HG03159 (cell line): ENCODE measurements at regions not wholly inside any gene's neighbourhood (a gene's known extent, or its start where the extent isn't known, plus 50 kb on each side); places are given as distances from the start of the nearest gene placed in this dataset.
"Not testable (repeated sequence)": the region's sequence is repeated elsewhere in the genome, so short reads cannot be mapped to it uniquely, and the experiment has no call there.

ENCODE experiments used
- ATAC-seq: cut with Tn5 transposase; IDR thresholded peaks from one replicate; pipeline ENCODE4 v1.9.1; 2021; ENCODE audit warnings: mild to moderate bottlenecking, moderate library complexity; ENCODE audit not compliant: unreplicated experiment

- ATAC-seq = no peak
Observed at GRCh38 chr4:66750273-66750672, 795.0 kb downstream of the CENPC start.

DNA sequence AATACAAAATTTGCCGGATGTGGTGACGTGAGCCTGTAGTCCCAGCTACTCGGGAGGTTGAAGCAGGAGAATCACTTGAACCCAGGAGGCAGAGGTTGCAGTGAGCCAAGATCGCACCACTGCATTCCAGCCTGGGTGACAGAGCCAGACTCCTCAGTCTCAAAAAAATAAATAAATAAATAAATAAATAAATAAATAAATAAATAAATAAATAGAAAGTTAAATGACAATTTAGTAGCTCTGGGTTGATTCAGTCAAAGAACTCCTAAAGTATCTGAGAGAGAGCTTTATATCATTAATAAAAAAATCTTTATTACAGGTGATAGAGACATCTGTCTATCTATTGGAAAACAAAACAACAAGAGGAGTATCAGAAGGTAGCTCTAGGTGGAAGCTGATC is 798.4 kb downstream of the CENPC start:
- not testable (repeated sequence) for ATAC-seq

GRCh38 chr4:66741081-66741480 is 804.2 kb downstream of the CENPC start:
- ATAC-seq = no peak

GRCh38 chr4:66736606-66737005 is 808.7 kb downstream of the CENPC start:
- no peak for ATAC-seq

- no peak for ATAC-seq
Observed at GRCh38 chr4:66728280-66728679, 817.0 kb downstream of the CENPC start.

DNA sequence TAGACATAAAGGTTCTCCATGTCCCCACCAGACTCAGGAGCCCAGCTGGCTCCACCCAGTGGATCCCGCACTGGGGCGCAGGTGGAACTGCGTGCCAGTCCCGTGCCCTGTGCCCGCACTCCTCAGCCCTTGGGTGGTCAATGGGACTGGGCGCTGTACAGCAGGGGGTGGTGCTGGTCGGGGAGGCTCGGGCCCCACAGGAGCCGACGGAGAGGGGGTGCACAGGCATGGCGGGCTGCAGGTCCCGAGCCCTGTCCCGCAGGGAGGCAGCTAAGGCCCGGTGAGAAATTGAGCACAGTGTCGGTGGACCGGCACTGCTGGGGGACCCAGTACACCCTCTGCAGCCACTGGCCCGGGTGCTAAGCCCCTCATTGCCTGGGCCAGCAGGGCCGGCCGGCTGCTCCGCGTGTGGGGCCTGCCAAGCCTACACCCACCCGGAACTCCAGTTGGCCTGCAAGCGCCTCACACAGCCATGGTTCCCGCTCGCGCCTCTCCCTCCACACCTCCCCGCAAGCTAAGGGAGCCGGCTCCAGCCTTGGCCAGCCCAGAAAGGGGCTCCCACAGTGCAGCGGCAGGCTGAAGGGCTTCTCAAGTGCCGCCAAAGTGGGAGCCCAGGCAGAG is 832.9 kb downstream of the CENPC start:
- not testable (repeated sequence) for ATAC-seq

GRCh38 chr4:66704243-66704642 is 841.1 kb downstream of the CENPC start:
- ATAC-seq = no peak

DNA sequence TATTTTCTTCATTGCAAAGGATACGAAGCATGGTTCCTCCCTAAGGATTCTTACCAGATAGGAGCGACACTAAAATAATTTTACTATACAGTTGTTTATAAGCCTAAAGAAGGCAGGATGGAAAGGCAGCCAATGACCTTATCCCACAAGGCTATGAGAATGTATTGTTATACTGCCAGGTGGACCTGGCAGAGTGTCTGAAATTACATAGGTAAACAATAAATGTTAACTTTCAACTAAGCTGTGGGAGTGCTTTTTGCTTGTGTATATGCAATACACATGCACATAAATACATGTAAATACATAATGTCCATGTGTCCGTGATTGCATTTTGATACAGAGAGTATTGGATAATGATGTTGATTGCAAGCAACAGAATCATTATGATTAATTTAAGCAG is 850.6 kb downstream of the CENPC start:
- ATAC-seq = no peak

DNA sequence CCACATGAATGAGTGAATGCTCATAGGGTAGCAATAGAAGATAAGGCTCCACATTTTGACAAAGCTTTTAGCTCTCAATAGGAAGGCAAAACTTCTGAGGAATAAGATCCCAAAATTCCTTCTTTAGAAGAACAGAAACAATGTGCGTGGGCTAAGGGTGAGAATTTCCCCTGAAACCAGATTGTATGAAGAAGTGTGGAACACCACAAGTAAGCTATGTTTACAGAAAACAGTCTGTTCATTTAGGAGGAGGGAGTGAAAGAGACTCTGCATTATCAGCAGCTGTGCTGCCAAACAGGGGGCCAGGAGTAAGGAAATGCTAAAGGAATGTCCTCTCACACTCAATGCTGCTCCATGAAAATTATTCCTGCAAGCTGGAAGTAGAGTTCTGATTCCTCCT is 851.6 kb downstream of the CENPC start:
- ATAC-seq = no peak

DNA sequence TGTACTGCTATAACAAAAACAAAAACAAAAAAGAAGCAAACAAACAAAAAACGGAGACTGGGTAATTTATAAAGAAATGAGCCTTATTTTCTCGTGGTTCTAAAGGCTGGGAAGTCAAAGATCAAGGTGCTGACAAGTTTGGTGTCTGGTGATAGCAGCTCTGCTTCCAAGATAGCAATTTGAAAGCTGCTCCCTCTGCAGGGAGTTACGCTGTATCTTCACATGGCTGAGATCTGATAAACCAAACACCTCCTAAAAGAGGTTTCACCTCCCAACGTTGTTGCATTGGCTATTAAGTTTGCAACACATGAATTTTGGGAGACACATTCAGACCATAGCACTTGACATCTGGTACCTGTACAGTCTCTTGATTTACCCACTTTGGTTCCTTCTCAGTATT is 854.2 kb downstream of the CENPC start:
- no peak for ATAC-seq

DNA sequence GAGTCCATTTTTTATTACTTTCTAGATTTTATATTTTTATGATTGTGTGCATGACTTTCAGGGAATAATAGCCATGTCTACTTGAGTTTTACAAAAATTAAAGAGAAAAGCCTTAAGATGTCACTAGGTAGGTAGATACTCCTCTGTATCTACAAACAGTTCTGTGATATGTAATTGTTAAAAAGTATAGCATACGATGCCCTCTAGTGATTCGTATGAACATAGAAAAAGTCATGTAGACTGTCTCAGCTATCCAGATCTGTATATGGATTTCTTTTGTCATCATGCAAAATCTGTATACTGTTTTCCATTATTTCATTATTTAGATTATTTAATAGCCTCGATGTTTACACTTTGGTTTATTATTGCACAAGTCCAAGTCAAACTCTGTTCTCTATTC is 856.6 kb downstream of the CENPC start:
- no peak for ATAC-seq

DNA sequence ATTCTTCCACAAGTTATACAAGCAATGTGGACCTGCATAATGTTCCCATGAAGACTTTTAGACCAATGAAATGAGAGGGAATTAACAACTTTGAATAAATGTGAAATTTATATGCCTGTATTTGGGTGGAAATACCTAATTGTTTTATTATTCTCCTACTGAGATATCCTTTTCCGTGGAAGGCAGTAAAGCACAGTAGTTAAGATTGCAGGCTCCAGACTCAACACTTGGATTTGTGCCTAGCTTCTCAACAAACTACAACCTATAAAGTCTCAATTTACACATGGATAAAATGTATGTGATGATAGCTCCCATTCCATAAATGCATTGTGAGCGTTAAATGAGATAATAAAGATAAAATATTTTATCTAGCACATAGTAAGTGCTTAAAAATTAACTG is 857.8 kb downstream of the CENPC start:
- ATAC-seq = no peak

GRCh38 chr4:66681962-66682361 is 863.3 kb downstream of the CENPC start:
- ATAC-seq = no peak

- ATAC-seq = no peak
Observed at GRCh38 chr4:66667249-66667648, 878.1 kb downstream of the CENPC start.

- no peak for ATAC-seq
Observed at GRCh38 chr4:66662620-66663019, 882.7 kb downstream of the CENPC start.

GRCh38 chr4:66658809-66659208 is 886.5 kb downstream of the CENPC start:
- no peak for ATAC-seq

DNA sequence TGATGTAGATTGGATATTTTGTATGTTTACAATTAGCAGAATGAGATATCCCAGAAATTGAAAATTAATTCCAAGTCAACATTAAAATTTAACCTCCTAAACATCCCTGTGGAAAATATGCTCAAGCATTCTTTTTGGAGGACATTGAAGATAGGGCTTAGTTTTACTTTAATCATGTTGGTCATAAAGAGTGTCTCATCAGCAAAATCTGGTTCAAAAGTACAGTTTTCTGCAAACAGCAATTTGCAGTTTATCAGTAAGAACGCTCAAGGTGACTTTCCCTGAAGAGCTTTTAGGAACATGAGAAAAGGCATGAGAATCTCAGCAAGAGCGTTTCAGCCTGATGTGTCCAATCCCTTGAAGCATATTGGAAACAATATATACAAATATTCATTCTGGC is 889.8 kb downstream of the CENPC start:
- no peak for ATAC-seq

DNA sequence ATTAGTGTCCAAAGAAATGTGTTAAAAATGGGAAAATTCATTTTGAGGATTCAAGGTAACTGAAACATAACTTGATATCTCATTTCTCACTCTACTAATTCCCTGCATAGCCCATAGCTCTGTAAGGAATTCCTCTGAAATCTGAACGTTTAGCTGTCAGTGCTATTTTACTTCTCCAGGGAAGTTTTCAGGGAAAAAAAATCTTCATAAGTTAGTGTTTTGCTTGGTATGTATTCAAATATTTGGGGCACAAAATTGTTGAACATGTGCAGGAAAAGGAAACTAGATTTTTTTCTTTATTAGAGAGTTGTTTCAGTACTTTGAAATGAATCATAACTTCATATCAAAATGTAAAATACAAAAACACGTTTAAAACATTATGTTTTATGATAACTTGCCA is 891.4 kb downstream of the CENPC start:
- no peak for ATAC-seq

GRCh38 chr4:66649236-66649635 is 896.1 kb downstream of the CENPC start:
- ATAC-seq = no peak

DNA sequence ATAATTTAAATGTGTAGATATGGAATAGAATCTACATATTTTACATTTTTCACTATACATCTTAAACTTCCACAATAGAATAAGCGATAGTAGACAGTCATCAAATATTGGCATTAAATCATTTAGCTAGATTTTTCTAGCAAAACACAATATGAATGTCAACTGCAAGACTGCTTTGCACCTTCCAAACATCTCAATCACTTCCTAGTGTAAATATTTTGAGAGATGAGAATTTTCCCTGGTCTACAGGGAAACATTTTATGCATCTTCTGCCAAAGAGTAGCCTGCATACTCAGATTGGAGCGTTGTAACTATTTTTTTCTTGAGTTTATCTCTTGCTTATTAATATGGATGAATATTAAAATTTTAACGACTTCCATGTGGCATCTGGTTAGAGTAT is 897.4 kb downstream of the CENPC start:
- no peak for ATAC-seq

DNA sequence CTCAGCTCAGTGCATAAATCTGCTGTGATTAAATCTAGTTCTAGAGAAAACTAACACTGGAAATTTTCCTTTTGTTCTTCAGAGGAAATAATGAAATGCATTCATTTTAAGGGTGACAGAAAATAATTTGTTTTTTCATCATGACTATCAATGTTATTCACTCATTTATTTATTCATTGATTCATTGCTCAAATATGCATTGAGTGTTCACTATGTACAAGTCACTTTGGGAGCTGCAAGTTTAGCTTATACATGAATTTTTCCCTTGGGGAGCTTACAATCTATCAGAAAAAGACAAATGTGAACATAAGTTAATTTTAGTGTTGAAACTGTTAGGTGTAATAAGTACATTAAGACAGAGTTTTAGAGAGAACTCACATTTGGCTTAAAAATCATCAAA is 897.8 kb downstream of the CENPC start:
- no peak for ATAC-seq

- ATAC-seq = no peak
Observed at GRCh38 chr4:66640233-66640990, 904.9 kb downstream of the CENPC start.

GRCh38 chr4:66639361-66639760 is 905.9 kb downstream of the CENPC start:
- no peak for ATAC-seq
